IPS-NIHi11 (cell line): ENCODE measurements at regions not wholly inside any gene's neighbourhood (a gene's known extent, or its start where the extent isn't known, plus 50 kb on each side); places are given as distances from the start of the nearest gene placed in this dataset.

Experiments used
- DNase-seq: peaks from one replicate; pipeline ENCODE4 v3.0.0; 2012; ENCODE audit warnings: mixed read lengths, low spot score

GRCh38 chr6:43917878-43918382 lies 147.9 kb downstream of the VEGFA start:
- DNase-seq = no peak

DNA sequence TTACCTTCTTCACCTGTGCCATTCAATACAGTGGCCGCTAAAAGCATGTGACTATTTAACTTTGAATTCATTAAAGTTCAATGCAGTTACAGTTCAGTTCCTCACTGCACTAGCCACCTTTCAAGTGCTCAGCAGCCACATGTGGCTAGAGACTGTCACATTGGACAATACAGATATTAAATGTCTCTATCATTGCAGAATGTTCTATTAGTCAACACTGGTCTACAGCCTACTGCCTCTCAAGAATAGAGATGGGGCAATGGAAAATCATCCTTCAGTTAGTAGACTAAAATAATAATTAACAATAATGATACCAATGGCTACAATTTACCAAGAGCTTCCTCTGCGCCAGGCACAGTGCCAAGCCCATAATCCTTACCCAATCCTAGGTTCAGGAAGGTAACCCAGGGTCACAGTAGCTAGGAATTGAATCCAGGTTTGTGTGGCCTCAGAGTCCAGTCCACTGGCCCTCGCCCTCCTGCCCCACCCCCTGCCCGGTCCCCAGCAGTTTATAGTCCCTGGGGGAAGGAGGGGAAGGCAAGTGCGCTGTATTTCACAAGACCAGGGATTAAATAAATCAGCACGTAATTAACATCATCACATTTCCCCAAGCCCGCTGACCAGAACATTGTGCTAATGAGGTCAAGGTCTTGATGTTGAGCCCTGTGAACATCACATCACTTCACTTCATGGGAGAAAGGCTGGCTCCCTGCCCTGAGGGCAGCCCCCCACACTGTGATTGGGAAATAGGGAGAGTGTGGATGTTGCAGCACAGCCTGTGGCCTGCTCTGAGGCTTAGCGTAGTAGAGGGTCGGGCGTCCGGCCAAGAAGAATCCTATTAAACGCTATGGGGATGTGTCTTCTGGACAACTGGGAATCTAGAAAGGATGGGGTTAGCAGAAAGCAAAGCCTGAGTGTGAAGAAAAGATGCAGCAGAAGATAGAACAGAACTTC lies 147.2 kb downstream of the VEGFA start:
- DNase-seq = no peak

- no peak for DNase-seq
Measured at GRCh38 chr6:43915986-43916923, 146.2 kb downstream of the VEGFA start.

DNA sequence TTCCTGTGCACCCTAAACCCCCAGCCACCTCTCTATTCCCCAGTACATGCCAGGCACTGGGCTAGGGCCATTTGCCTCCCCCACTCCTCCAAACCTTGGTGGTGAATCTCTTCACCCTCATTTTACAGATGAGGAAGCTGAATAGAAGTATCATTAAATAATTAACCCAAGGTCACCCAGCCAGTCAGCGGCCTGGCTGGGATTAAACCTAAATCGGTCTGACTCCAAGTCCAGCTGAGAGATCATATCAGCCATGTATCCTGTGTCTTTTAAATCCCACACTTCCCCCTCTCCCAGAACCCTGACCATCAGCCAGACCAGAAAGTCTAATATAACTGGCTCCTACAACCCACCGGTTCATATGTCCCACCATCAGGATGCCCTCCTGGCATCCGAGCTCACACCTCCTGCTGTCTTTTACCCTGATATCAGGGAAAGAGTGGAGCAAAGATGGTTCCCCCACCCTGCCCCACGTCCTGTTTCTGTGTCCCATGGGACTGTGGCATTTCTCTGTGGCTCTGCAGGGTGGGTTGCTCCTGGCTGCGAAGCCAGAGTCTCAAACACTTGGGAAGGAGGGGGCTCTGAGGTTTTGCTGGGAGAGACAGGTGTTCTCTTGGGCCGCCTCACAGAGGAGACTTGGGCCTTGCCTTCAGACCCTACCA lies 145.3 kb downstream of the VEGFA start:
- DNase-seq = no peak

DNA sequence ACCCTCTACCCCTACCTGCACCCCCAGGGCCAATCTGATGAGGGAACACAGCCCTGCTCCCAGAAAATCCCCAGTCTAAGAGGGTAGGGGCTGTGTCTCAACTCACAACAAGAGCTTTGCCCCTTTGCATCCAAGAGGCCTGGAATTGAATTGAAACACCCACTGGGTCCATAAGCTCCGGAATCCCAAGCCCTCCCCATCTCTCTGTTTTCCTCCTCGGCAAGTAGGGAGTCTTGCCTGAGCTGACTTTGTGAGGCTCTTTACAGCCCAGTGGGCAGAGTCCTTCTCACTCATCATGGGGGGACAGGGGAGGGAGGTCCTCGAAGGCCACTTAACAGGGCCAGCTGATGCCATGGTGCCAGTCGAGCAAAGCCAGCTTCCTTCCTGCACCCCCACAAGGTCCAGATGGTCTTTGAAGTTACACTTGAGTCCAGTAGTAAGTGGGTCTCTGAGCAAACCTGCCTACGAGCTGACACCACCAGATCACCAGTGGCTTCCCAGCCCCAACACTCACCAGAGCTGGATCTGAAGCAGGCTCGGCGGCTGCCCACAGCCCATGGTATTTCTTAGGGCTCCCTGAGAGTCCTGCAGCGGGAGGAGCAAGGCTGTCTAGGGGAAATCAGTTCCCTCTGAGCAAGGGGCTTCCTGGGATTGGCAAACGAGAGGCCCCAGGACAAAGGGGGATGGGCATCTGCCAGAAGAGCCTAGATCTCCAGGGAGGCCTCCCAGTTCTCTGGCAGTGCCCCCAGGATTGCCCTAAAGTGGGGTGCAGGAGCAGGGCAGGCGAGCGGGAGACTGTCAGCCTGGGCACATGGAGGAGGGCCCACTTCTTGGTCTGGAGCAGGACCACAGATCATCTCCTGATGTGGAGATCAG lies 144.5 kb downstream of the VEGFA start:
- DNase-seq = no peak

GRCh38 chr6:43913375-43914271 lies 143.6 kb downstream of the VEGFA start:
- no peak for DNase-seq

GRCh38 chr6:43912598-43913371 lies 142.8 kb downstream of the VEGFA start:
- no peak for DNase-seq

- no peak for DNase-seq
Measured at GRCh38 chr6:43912116-43912577, 142.1 kb downstream of the VEGFA start.

- no peak for DNase-seq
Measured at GRCh38 chr6:43911354-43912115, 141.5 kb downstream of the VEGFA start.

- no peak for DNase-seq
Measured at GRCh38 chr6:43910638-43911353, 140.8 kb downstream of the VEGFA start.

GRCh38 chr6:43910149-43910637 lies 140.2 kb downstream of the VEGFA start:
- no peak for DNase-seq

GRCh38 chr6:43909474-43910148 lies 139.6 kb downstream of the VEGFA start:
- no peak for DNase-seq

- no peak for DNase-seq
Measured at GRCh38 chr6:43907789-43908472, 137.9 kb downstream of the VEGFA start.

GRCh38 chr6:43907312-43907711 lies 137.3 kb downstream of the VEGFA start:
- no peak for DNase-seq

DNA sequence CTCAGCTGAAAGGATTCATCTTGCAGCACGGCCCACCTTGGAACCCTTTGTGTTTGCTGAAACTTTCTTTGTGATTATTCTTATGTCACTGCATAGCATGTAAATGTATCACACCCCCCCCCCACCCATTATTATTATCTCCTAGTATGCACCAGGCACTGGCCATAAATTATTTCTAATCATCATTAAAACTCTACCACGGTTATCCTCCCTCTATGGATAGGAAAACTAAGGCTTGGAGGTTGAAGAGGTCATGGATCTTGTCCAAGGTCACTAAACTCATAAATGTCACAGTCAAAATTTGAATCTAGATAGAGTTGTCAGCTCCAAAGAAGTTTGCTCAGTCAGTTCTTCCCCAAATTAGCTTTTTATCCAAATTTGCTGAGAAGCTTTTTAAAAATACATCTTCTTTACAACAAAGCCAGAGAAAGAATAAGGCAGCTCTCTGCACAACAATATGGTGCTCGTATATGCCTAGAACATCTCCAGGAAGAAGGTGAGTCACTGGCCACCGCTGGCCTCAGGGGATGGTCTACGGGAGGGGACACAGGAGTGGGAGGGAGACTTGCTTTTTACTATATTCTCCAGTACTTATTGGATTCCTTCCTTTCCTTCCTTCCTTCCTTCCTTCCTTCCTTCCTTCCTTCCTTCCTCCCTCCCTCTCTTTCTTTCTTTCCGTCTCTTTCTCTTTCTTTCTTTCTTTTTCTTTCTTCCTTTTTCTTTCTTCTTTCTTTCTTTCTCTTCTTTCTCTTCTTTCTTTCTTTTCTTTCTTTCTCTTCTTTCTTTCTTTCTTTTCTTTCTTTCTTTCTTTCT lies 134.5 kb downstream of the VEGFA start:
- DNase-seq = no peak
